Motor neuron (in vitro differentiated cells): ENCODE measurements at regions not wholly inside any gene's neighbourhood (a gene's known extent, or its start where the extent isn't known, plus 50 kb on each side); places are given as distances from the start of the nearest gene placed in this dataset.

Source experiments
- ATAC-seq, 8 experiments: fragments of 200-7000 bp; cut with Tn5 transposase; replicated peaks in 6 of 8; 2 replicates each; pipeline ENCODE4 v1.8.0; 2021; ENCODE audit warnings: mild to moderate bottlenecking in 8 of 8, moderate library complexity in 8 of 8
- H3K27ac ChIP-seq, 2 donors: fragments of 250-450 bp; sonication (Bioruptor Pico); 2 replicates each; pipeline ENCODE4 v1.9.0; 2021; ENCODE audit warnings: antibody characterized with exemption in 2 of 2, mild to moderate bottlenecking in 2 of 2, moderate library complexity in 1 of 2
- H3K4me1 ChIP-seq, 2 donors: fragments of 250-450 bp; sonication (Bioruptor Pico); replicated peaks in 1 of 2; 2 replicates each; pipeline ENCODE4 v1.6.1; 2021; ENCODE audit warnings: antibody characterized with exemption in 2 of 2, mild to moderate bottlenecking in 2 of 2, moderate library complexity in 1 of 2
- H3K4me3 ChIP-seq, 5 donors: fragments of 250-450 bp; sonication (Bioruptor Pico); 2 replicates each; pipeline ENCODE4 v1.9.0; 2021; ENCODE audit warnings: antibody characterized with exemption in 5 of 5, mild to moderate bottlenecking in 5 of 5, moderate library complexity in 4 of 5
- WGBS, 10 experiments: fragments of 450-650 bp; shearing (Covaris generic); methylation state at CpG; one replicate each; pipeline ENCODE4 v1.0.0; 2022; 5-methylcytosine and 5-hydroxymethylcytosine counted together
- in situ Hi-C, 9 experiments: fragments of 400-800 bp; cut with MboI; loops; one replicate each; pipeline ENCODE4 v1.15.0; 2021; ENCODE audit warnings: low sequenced_read_pairs in 9 of 9, low pct_unique_long_range_greater_than_20kb in 2 of 9; ENCODE audit not compliant: unreplicated experiment in 9 of 9

GRCh38 chr11:130727157-130728119, 188.8 kb downstream of the SNX19 start:
- H3K4me3 ChIP-seq, result no peak overlapping the region
- ATAC-seq, result no peak
- no peak overlapping the region for H3K27ac ChIP-seq
- WGBS, 10 experiments, result 63 to 90% (median 77%) methylated on average over 3 to 9 of the region's 9 CpGs; no CpG with 5 or more reads in 2 of the 10 experiments
- in situ Hi-C loops, result no loop called here
- no peaks in the 10 kb centered on the region for H3K4me1 ChIP-seq

- WGBS, 10 experiments, result 67 to 94% (median 79%) methylated on average over 2 to 6 of the region's 8 CpGs
- Histone ChIP-seq H3K4me3 (no peak overlapping the region), H3K4me1 (no peaks in the 10 kb centered on the region), H3K27ac (no peak overlapping the region)
- peak in 1 of 8 experiments; percentile 8 for ATAC-seq
- in situ Hi-C loops, result no loop called here
Observed at GRCh38 chr11:130728185-130729180, 187.8 kb downstream of the SNX19 start.

- peak in 3 of 8 experiments; percentile 18 to 53 (median 49) for ATAC-seq
- in situ Hi-C loops, result no loop called here
- H3K4me3 ChIP-seq, result no peak overlapping the region
- H3K27ac ChIP-seq, result no peak overlapping the region
- no peaks in the 10 kb centered on the region for H3K4me1 ChIP-seq
Observed at GRCh38 chr11:130729193-130729592, 187.1 kb downstream of the SNX19 start.

GRCh38 chr11:130729678-130730300, 186.5 kb downstream of the SNX19 start:
- Histone ChIP-seq H3K4me1 (no peaks in the 10 kb centered on the region), H3K4me3 (no peak overlapping the region), H3K27ac (no peak overlapping the region)
- in situ Hi-C loops, result no loop called here
- WGBS, 10 experiments, result 65 to 93% (median 84%) methylated on average over 2 to 4 of the region's 4 CpGs
- ATAC-seq, result no peak

GRCh38 chr11:130731401-130731800, 184.9 kb downstream of the SNX19 start:
- no peak for ATAC-seq
- in situ Hi-C loops, result no loop called here
- Histone ChIP-seq H3K4me3 (no peak overlapping the region), H3K4me1 (no peaks in the 10 kb centered on the region), H3K27ac (no peak overlapping the region)
- 80 to 100% (median 93%) methylated on average over 1 to 5 of the region's 5 CpGs; no CpG with 5 or more reads in 1 of the 10 experiments for WGBS, 10 experiments

- in situ Hi-C loops, result no loop called here
- Histone ChIP-seq H3K27ac (no peak overlapping the region), H3K4me1 (no peaks in the 10 kb centered on the region), H3K4me3 (no peak overlapping the region)
- 83 to 100% (median 92%) methylated on average over 1 to 3 of the region's 3 CpGs; no CpG with 5 or more reads in 1 of the 10 experiments for WGBS, 10 experiments
- ATAC-seq, result no peak
Observed at GRCh38 chr11:130732476-130732875, 183.8 kb downstream of the SNX19 start.

GRCh38 chr11:130737041-130737830, 179.0 kb downstream of the SNX19 start:
- ATAC-seq, result no peak
- no peaks in the 10 kb centered on the region for H3K4me1 ChIP-seq
- in situ Hi-C loops, result no loop called here
- no peak overlapping the region for H3K4me3 ChIP-seq
- 79 to 100% (median 92%) methylated on average over 1 to 5 of the region's 5 CpGs; no CpG with 5 or more reads in 1 of the 10 experiments for WGBS, 10 experiments
- H3K27ac ChIP-seq, result no peak overlapping the region

- H3K4me1 ChIP-seq, result no peaks in the 10 kb centered on the region
- peak; percentile 41 to 98 (median 69) for ATAC-seq
- no peak overlapping the region for H3K4me3 ChIP-seq
- WGBS, 10 experiments, result 0 to 82% (median 74%) methylated on average over 1 to 7 of the region's 12 CpGs; no CpG with 5 or more reads in 1 of the 10 experiments
- in situ Hi-C loops, result no loop called here
- H3K27ac ChIP-seq, result no peak overlapping the region
Observed at GRCh38 chr11:130737866-130738431, 178.3 kb downstream of the SNX19 start.

GRCh38 chr11:130738611-130739010, 177.7 kb downstream of the SNX19 start:
- no peak for ATAC-seq
- in situ Hi-C loops, result no loop called here
- H3K4me3 ChIP-seq, result no peak overlapping the region
- WGBS, 10 experiments, result 0 to 100% (median 83%) methylated on average over 1 to 3 of the region's 3 CpGs; no CpG with 5 or more reads in 1 of the 10 experiments
- H3K27ac ChIP-seq, result no peak overlapping the region
- H3K4me1 ChIP-seq, result no peaks in the 10 kb centered on the region

- Histone ChIP-seq H3K27ac (no peak overlapping the region), H3K4me1 (no peaks in the 10 kb centered on the region), H3K4me3 (no peak overlapping the region)
- ATAC-seq, result no peak
- 72 to 100% (median 94%) methylated on average over 2 to 4 of the region's 4 CpGs for WGBS, 10 experiments
- in situ Hi-C loops, result no loop called here
Observed at GRCh38 chr11:130740819-130741218, 175.5 kb downstream of the SNX19 start.

- no peak overlapping the region for H3K27ac ChIP-seq
- in situ Hi-C loops, result no loop called here
- no peak for ATAC-seq
- no peaks in the 10 kb centered on the region for H3K4me1 ChIP-seq
- WGBS, 10 experiments, result 21 to 83% (median 69%) methylated on average over 2 to 3 of the region's 3 CpGs
- no peak overlapping the region for H3K4me3 ChIP-seq
Observed at GRCh38 chr11:130744794-130745193, 171.5 kb downstream of the SNX19 start.

GRCh38 chr11:130749216-130749615, 167.1 kb downstream of the SNX19 start:
- Histone ChIP-seq H3K4me3 (no peak overlapping the region), H3K27ac (no peak overlapping the region), H3K4me1 (no peaks in the 10 kb centered on the region)
- WGBS, 10 experiments, result 20 to 100% (median 60%) methylated on average over 1 to 2 of the region's 2 CpGs; no CpG with 5 or more reads in 3 of the 10 experiments
- no peak for ATAC-seq
- in situ Hi-C loops, result no loop called here
